NCI-H524 (cell line): ENCODE measurements at regions not wholly inside any gene's neighbourhood (a gene's known extent, or its start where the extent isn't known, plus 50 kb on each side); places are given as distances from the start of the nearest gene placed in this dataset.
"Not testable (repeated sequence)": the region's sequence is repeated elsewhere in the genome, so short reads cannot be mapped to it uniquely, and the experiment has no call there.

ENCODE experiments used
- DNase-seq, 2 experiments: peaks; one replicate each; lab custom pipeline; 2025; lab: John Stamatoyannopoulos, UW

- DNase-seq: no peak
Observed at GRCh38 chr10:62498271-62498670, 124.1 kb downstream of the ZNF365 start.

GRCh38 chr10:62500116-62500515 lies 125.9 kb downstream of the ZNF365 start:
- not testable (repeated sequence) for DNase-seq

GRCh38 chr10:62501547-62501946 lies 127.4 kb downstream of the ZNF365 start:
- no peak for DNase-seq

DNA sequence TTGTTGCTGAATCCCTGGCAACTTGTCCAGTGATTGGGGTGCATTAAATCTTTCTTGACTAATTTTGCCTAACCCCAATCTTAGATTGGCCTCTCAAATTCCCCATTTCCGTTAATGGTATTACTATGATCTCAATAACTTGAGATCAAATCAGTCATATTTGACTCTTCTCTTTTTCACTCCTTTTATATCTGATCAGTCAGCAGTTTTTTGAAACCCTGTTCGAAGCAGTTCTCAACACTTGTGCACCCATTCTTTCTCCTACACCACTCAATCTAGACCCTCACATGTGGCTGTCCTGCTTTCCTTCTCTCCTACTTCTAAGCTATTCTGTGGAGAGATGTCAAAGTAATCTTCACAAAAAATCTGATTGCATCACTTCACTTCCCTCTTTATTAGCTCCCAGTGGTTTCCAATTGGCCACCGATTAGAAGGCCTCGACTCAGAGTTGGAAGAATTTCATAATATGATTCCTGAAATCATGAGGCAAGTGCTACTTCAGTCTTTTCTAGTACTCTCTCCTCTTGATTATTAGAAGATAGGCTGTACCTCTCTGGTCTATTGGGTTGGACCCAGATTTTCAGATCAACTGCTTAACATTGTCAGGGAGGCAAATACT lies 128.9 kb downstream of the ZNF365 start:
- DNase-seq: no peak

DNA sequence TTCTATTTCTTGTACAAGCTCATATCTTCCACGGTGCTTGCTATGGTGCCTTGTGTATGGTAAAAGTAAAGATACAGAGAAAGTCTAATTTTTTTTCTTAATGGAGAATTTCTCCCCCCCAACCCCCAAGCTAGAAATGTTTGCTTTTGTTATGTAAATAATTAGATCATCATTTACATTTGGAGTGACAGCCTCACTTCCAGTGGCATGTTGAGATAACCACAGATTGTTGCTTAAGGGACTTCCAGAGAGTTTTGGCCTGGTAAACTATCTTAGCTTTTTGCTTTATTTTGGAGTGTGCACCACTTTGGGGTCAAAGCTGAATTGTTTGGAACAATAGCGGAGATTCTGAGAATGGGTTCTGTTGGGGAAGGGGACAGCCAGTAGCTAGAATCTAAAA lies 129.7 kb downstream of the ZNF365 start:
- DNase-seq: no peak

DNA sequence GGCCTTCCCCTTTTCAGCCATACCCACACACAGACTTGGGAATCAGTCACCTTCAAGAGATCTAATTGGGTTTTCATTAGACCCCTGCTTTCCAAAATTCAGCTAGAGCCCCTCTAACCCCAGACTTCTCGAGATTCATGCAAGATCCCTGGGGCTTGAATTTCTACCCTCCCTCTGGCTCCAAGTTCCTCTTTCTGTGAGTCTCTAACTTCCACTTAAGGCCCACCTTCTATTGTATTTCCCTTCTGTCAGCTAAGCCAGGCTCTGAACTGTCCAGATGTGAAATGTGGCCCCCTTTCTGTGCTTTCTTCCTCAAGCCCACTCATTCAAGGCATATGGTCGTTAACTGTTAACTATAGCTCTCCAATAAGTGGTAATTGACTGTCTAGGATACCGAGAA lies 132.2 kb downstream of the ZNF365 start:
- DNase-seq: no peak

DNA sequence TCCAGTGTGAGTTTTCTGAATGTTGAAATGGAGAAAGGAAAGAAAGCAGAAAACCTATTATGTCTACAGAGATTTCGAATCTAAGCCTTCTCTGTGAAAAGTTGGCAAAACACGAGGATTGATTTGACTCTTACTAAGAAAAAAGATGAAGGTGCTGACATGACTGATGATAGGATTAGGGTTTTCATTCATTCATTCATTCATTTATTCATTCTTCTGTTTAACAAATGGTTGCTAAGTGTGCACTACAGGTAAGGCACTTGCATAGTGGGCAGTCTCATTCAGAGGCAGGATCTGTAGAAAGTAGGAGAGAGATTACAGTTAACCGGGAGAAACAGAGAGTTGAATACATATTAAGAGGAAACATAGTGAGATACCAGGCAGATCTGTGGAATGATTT lies 137.1 kb downstream of the ZNF365 start:
- no peak for DNase-seq

- no peak for DNase-seq
Observed at GRCh38 chr10:62511656-62512055, 137.5 kb downstream of the ZNF365 start.

GRCh38 chr10:62512732-62513475 lies 138.7 kb downstream of the ZNF365 start:
- no peak for DNase-seq

DNA sequence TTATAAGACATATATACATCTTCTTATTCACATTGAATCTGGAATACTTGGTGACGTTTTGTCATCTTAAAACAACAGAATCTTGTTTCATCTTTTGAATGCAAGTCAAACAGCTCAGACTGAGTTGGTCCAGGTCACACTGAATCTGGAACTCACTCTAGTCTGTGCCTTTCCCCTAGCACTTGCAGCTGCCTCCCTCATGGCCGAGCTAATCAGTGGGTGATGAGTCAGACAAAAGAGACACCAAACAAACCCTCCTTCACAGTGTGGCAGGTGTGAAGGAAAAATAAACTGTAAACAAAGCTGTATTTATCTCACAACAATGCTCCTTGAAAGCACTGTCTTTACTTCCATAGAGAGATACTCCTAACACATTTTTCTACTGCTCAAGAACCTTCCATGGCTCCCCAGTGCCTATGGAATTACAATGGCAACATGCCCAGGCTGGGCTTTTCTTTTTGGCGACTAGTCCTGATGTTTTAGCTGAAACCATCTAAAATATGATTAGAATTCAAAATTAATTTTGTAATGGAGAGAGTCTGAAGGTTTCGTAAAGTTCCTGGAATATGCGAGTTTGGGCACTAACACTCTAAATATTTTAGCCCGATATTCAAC lies 140.0 kb downstream of the ZNF365 start:
- no peak for DNase-seq

GRCh38 chr10:62517252-62517651 lies 143.1 kb downstream of the ZNF365 start:
- DNase-seq: no peak

- no peak for DNase-seq
Observed at GRCh38 chr10:62527019-62527827, 153.1 kb downstream of the ZNF365 start.

DNA sequence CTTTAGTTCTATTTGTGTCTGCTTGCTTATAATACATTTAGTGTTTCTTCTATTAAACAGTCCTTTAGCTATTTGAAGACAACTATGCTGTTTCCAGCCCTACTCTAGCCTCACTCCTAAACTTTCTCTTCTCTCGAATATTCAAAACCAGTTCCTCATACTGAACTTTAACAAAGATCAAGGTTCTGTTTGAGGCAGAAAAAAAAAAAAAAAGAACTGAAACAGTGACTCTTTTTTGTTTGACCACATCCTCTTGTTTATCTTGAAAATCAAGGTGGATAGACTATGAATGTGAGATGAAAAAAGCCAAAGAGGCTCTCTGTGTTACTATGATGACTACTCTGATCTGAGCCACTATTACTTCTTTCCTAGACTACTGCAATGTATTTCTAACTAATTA lies 154.3 kb downstream of the ZNF365 start:
- no peak for DNase-seq

DNA sequence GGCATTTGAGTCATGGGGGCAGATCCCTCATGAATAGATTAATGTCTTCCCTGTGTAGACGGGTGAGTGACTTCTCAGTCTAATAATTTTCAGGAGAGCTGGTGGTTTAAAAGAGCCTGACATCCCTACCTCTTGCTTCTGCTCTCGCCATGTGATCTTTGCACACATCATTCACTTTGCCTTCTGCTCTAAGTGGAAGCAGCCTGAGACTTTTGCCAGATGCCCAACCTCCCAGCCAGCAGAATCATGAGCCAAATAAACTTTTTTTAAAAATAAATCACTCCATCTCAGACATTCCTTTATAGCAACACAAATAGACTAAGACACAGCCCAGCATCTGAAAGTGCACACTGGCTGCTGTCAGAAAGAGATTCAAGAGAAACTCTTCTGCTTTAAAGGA lies 155.2 kb downstream of the ZNF365 start:
- DNase-seq: no peak

DNA sequence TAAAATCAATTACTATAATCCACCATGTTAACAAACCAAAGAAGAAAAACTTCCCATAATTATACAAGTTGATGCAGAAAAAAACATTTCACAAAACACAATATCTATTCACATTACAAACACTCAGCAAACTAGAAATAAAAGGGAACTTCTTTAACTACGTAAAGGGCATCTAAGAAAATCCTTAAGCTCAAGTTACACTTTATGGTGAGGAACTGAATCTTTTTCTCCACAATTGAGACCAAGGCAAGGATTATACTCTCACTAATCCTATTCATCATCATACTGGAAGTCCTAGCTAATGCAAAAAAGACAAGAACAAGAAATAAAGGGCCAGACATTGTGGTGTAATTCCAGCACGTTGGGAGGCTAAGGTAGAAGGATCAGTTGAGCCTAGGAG lies 159.9 kb downstream of the ZNF365 start:
- DNase-seq: no peak

GRCh38 chr10:62538606-62539005 lies 164.4 kb downstream of the ZNF365 start:
- no peak for DNase-seq

DNA sequence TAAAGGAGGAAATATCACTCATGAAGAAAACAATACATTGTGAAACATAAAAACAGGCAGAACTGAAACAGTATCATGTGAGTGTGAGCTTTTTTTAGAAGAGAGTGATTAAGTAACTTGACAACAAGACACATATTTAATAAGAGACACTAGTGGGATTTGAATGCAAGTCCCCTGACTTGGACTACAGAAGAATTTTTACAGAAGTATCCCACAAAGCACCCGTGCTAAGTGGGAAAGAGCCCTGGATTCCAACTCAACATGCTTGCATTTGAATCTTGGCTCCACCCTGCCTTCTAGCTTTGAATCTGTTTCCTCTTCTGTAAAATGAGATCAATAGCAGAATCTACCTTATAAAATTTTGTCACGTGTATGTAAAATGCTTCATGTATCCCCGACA lies 166.2 kb downstream of the ZNF365 start:
- DNase-seq: no peak

DNA sequence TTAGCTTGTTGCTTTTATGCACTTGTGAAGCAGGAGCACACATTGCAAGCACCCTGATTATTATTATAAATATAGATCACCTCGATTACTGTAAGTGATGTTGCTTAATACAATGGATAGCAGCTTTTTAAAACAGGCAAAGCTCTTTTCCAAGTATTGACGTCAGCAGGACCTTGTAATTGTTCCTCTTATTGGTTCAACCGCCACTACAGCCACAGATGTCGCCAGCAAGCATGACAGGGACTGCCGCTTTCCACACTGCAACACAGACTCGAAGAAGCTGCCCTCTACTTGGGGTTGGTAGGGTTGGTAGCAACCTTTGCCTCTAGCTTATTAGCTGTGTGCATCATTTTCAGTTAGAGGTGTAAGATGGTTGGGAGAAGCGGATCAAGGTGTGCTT lies 167.6 kb downstream of the ZNF365 start:
- no peak for DNase-seq

GRCh38 chr10:62543571-62544355 lies 169.6 kb downstream of the ZNF365 start:
- no peak for DNase-seq

DNA sequence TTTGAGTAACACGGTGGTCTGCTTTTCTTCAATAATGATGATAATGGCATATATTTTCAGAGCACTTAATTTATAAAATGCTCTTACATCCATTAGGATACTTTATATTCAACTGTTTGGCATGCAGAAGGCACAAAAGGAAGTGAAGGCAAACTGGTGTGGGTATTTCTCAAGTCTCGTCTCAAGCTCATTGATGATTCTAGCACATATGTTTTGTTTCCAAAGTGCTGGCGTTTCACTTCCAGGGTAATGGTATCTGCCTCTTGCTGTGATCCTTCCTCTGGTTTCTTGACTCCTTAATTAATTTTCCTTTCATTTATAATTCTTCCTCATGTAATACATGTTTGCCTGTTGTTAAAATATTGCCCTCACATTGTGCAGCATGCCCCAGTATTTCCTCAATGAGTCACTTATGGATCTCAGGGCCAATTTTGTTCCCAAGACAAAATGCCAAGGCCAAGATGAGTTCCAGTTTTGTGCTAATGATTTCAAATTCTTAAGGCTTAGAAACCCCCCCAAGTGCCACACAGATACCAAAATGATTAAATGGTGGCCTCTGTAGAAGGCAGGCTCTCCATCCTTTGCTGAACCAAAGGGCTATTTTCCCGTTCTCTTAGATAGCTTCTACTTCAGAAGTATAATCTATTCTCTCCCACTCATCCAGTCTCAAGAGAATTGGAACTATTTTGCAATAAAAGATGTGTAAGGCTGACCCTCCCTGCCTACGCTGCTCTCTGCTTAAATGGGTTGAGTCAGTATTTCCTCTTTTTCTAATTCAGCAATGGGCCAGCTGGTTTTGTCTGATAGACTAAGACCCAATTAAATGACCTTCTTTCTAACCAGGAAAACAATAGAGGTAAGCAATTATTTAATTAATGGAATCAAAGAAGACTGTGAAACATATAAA lies 171.2 kb downstream of the ZNF365 start:
- DNase-seq: no peak

DNA sequence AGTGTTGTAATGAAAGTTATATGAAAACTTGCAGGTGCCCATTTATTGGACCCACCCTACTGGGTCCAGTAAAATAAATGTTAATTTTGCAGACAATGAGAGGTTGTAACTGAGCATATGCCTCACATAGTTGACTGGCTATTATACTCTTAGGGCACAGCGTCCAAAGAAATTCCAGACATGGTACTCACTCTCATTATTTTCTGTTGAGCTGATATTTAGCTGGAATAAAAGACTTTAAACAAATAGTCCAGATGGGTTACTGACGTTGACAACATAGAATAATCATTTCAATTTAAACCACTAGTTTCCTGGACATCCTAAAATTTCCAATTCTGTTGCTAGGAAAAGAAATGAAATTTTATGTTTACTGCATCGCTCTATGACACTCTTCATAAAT lies 174.5 kb downstream of the ZNF365 start:
- no peak for DNase-seq
